GM12874 (cell line): ENCODE measurements at regions not wholly inside any gene's neighbourhood (a gene's known extent, or its start where the extent isn't known, plus 50 kb on each side); places are given as distances from the start of the nearest gene placed in this dataset.

Source experiments
- CTCF ChIP-seq: IDR thresholded peaks from 2 replicates; pipeline ENCODE4 v1.5.1; 2011; ENCODE audit warnings: low read depth, mild to moderate bottlenecking, control low read depth, low read length, moderate library complexity; ENCODE audit not compliant: insufficient read depth

- TF ChIP-seq CTCF, result no peak
These were observed 1204.3 kb downstream of the UQCRFS1 start for GRCh38 chr19:28008695-28009094.

GRCh38 chr19:28003543-28003942, 1209.4 kb downstream of the UQCRFS1 start:
- TF ChIP-seq CTCF, result no peak

GRCh38 chr19:27997069-27997468, 1215.9 kb downstream of the UQCRFS1 start:
- TF ChIP-seq CTCF, result no peak

- no peak for TF ChIP-seq CTCF
These were observed 1219.1 kb downstream of the UQCRFS1 start for GRCh38 chr19:27993619-27994570.

- TF ChIP-seq CTCF, result no peak
These were observed 1226.7 kb downstream of the UQCRFS1 start for GRCh38 chr19:27986299-27986698.

GRCh38 chr19:27975419-27976005, 1237.4 kb downstream of the UQCRFS1 start:
- no peak for TF ChIP-seq CTCF

- TF ChIP-seq CTCF, result peak; percentile 55
These were observed 1238.9 kb downstream of the UQCRFS1 start for GRCh38 chr19:27974082-27974513.
